Memory B cell (primary cell): ENCODE measurements at regions not wholly inside any gene's neighbourhood (a gene's known extent, or its start where the extent isn't known, plus 50 kb on each side); places are given as distances from the start of the nearest gene placed in this dataset.
"Not testable (repeated sequence)": the region's sequence is repeated elsewhere in the genome, so short reads cannot be mapped to it uniquely, and the experiment has no call there.

Experiments
- ATAC-seq: fragments of 150-1000 bp; cut with Tn5 transposase; 2 replicates; pipeline ENCODE4 v1.10.0; 2021; ENCODE audit warnings: low read depth, mild to moderate bottlenecking, moderate library complexity
- DNase-seq, 2 donors: peaks; one replicate each; pipeline ENCODE4 v3.0.0; 2022; ENCODE audit warnings: low spot score in 2 of 2
- H3K27ac Mint-ChIP-seq: one replicate; pipeline ENCODE4 v1.8.0; 2022; ENCODE audit warnings: mild to moderate bottlenecking, moderate library complexity, mixed read lengths
- H3K27me3 Mint-ChIP-seq: one replicate; pipeline ENCODE4 v1.8.0; 2022; ENCODE audit warnings: mixed read lengths
- H3K36me3 Mint-ChIP-seq: one replicate; pipeline ENCODE4 v1.8.0; 2022; ENCODE audit warnings: mild to moderate bottlenecking, mixed read lengths
- H3K4me1 Mint-ChIP-seq: one replicate; pipeline ENCODE4 v1.8.0; 2022; ENCODE audit warnings: mixed read lengths
- H3K4me3 Mint-ChIP-seq: one replicate; pipeline ENCODE4 v1.8.0; 2022; ENCODE audit warnings: mild to moderate bottlenecking, moderate library complexity, mixed read lengths
- H3K9me3 Mint-ChIP-seq: one replicate; pipeline ENCODE4 v1.8.0; 2022; ENCODE audit warnings: mixed read lengths

DNA sequence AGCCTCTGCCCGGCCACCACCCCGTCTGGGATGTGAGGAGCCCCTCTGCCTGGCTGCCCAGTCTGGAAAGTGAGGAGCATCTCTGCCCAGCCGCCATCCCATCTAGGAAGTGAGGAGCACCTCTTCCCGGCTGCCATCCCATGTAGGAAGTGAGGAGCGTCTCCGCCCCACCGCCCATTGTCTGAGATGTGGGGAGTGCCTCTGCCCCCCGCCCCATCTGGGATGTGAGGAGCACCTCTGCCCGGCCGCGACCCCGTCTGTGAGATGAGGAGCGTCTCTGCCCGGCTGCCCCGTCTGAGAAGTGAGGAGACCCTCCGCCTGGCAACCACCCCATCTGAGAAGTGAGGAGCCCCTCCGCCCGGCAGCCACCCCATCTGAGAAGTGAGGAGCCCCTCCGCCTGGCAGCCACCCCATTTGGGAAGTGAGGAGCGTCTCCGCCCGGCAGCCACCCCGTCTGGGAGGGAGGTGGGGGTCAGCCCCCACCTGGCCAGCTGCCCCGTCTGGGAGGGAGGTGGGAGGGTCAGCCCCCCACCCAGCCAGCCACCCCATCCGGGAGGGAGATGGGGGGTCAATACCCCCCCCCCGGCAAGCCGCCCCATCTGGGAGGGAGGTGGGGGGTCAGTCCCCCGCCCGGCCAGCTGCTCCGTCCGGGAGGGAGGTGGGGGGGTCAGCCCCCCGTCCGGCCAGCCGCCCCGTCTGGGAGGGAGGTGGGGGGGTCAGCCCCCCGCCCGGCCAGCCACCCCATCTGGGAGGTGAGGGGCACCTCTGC is 195.8 kb upstream of the SYNCRIP start:
- ATAC-seq, H3K27me3 Mint-ChIP-seq, H3K27ac Mint-ChIP-seq, H3K9me3 Mint-ChIP-seq, DNase-seq, H3K4me3 Mint-ChIP-seq, H3K36me3 Mint-ChIP-seq, H3K4me1 Mint-ChIP-seq: not testable (repeated sequence)

- Mint-ChIP-seq H3K4me3 (no peak overlapping the region), H3K36me3 (no peaks in the 10 kb centered on the region), H3K4me1 (no peaks in the 10 kb centered on the region), H3K27me3 (no peaks in the 10 kb centered on the region), H3K27ac (no peak overlapping the region), H3K9me3 (peaks cover 7% of the 10 kb centered on the region)
- no peak for ATAC-seq
- no peak for DNase-seq
Observed at GRCh38 chr6:85828973-85829372, 186.3 kb upstream of the SYNCRIP start.

GRCh38 chr6:85826997-85827396 is 184.3 kb upstream of the SYNCRIP start:
- DNase-seq: no peak
- H3K4me3 Mint-ChIP-seq: no peak overlapping the region
- no peaks in the 10 kb centered on the region for H3K36me3 Mint-ChIP-seq

DNA sequence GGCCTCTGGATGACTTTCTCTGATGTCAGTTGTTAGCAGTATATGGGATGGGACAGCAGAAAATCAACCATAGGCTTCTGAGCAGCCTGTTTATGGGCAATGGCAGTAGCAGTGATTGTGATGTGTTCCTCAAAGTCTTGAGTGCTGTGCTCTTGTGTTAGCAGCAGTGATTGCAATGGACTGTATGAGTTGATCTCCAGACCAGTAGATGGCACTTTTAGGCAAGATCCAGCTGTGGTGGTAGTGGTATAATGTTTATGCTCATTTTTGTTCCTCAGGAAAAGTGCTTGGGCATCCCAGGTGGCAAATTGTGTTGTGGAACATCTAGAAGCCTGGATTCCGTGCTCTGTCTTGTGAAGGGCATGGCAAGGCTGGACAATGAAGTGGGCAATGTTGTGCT is 181.6 kb upstream of the SYNCRIP start:
- no peaks in the 10 kb centered on the region for H3K4me1 Mint-ChIP-seq
- peaks cover 9% of the 10 kb centered on the region for H3K9me3 Mint-ChIP-seq
- ATAC-seq (no peak), DNase-seq (no peak)
- no peak overlapping the region for H3K4me3 Mint-ChIP-seq
- H3K27me3 Mint-ChIP-seq: no peaks in the 10 kb centered on the region
- H3K36me3 Mint-ChIP-seq: no peaks in the 10 kb centered on the region
- no peak overlapping the region for H3K27ac Mint-ChIP-seq

More at GRCh38 chr6:85826997-85827396, 184.3 kb upstream of the SYNCRIP start:
- no peaks in the 10 kb centered on the region for H3K27me3 Mint-ChIP-seq
- peaks cover 14% of the 10 kb centered on the region for H3K9me3 Mint-ChIP-seq
- no peak overlapping the region for H3K27ac Mint-ChIP-seq
- H3K4me1 Mint-ChIP-seq: no peaks in the 10 kb centered on the region
- no peak for ATAC-seq

GRCh38 chr6:85810558-85810957 is 167.9 kb upstream of the SYNCRIP start:
- Mint-ChIP-seq H3K9me3 (peaks cover 9% of the 10 kb centered on the region), H3K4me3 (no peak overlapping the region), H3K36me3 (peaks cover 1% of the 10 kb centered on the region), H3K4me1 (no peaks in the 10 kb centered on the region), H3K27me3 (peaks cover 4% of the 10 kb centered on the region), H3K27ac (no peak overlapping the region)
- DNase-seq (no peak), ATAC-seq (no peak)

- H3K4me1 Mint-ChIP-seq: no peaks in the 10 kb centered on the region
- peaks cover 3% of the 10 kb centered on the region for H3K9me3 Mint-ChIP-seq
- H3K27ac Mint-ChIP-seq: no peak overlapping the region
- peaks cover 1% of the 10 kb centered on the region for H3K36me3 Mint-ChIP-seq
- no peak for ATAC-seq
- no peak for DNase-seq
- peaks cover 3% of the 10 kb centered on the region for H3K27me3 Mint-ChIP-seq
- H3K4me3 Mint-ChIP-seq: no peak overlapping the region
Observed at GRCh38 chr6:85803721-85804120, 161.0 kb upstream of the SYNCRIP start.

DNA sequence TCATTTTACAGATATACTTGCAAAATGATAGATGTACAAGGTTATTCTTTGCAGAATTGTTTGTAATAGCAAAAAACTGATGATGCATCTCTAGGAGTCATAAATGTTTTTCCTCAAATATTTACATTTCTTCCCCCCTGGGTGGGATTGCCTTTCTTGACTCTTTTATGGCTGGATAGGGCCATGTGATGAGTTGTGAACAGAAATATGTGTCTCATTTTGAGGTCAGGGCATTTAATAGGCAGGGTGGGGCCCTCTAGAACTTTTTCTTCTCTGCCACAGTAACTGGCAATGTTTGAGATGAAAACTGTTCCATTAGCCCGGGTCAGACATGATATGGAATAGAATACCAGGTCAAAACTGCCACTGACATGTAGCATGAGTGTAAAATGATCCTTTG is 159.5 kb upstream of the SYNCRIP start:
- Mint-ChIP-seq H3K4me1 (no peaks in the 10 kb centered on the region), H3K4me3 (no peak overlapping the region), H3K27me3 (peaks cover 6% of the 10 kb centered on the region), H3K9me3 (peaks cover 3% of the 10 kb centered on the region), H3K36me3 (peaks cover 1% of the 10 kb centered on the region), H3K27ac (no peak overlapping the region)
- DNase-seq (no peak), ATAC-seq (no peak)

DNA sequence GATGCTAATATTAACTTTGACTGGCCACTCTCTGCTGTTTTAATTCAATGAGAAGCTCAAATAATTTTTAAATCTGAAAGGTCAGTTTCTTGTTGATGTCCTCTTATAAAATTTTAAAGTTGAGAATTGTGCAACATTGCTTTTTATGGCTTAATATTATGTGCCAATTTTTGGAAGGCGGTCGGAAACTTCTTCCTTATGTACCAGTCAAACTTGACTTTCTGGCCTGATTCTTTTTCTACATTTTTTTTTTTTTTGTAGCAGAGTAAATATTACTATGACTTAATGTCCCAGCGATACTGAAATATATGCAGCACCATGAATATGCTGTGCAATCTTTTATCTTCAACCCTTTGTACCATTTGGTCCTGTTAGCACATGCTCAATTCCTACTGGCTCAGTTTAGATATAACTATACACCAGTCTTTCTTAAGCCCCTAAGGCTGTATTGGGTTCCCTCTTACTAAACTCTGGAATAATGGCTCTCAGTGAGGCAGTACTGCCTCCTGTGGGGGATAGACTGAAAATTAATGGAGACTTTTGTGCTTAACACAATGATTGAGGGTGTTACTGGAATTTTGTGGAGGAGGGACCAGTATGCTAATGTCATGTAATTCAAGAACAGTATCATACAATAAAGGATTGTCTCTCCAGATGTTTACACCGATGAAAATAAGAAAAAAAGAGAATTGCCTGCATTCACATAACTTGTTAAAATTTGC is 156.4 kb upstream of the SYNCRIP start:
- peaks cover 4% of the 10 kb centered on the region for H3K27me3 Mint-ChIP-seq
- no peak for ATAC-seq
- DNase-seq: no peak
- H3K9me3 Mint-ChIP-seq: no peaks in the 10 kb centered on the region
- H3K4me1 Mint-ChIP-seq: no peaks in the 10 kb centered on the region
- H3K4me3 Mint-ChIP-seq: no peak overlapping the region
- H3K27ac Mint-ChIP-seq: no peak overlapping the region
- H3K36me3 Mint-ChIP-seq: no peaks in the 10 kb centered on the region

GRCh38 chr6:85797993-85798392 is 155.3 kb upstream of the SYNCRIP start:
- H3K4me1 Mint-ChIP-seq: no peaks in the 10 kb centered on the region
- H3K4me3 Mint-ChIP-seq: no peak overlapping the region
- H3K9me3 Mint-ChIP-seq: no peaks in the 10 kb centered on the region
- DNase-seq: no peak
- H3K27me3 Mint-ChIP-seq: peaks cover 4% of the 10 kb centered on the region
- no peak for ATAC-seq
- no peak overlapping the region for H3K27ac Mint-ChIP-seq
- H3K36me3 Mint-ChIP-seq: no peaks in the 10 kb centered on the region

GRCh38 chr6:85795945-85796344 is 153.3 kb upstream of the SYNCRIP start:
- Mint-ChIP-seq H3K4me1 (no peaks in the 10 kb centered on the region), H3K27me3 (peaks cover 4% of the 10 kb centered on the region), H3K4me3 (no peak overlapping the region), H3K27ac (no peak overlapping the region), H3K36me3 (no peaks in the 10 kb centered on the region), H3K9me3 (peaks cover 5% of the 10 kb centered on the region)
- ATAC-seq: no peak
- no peak for DNase-seq

DNA sequence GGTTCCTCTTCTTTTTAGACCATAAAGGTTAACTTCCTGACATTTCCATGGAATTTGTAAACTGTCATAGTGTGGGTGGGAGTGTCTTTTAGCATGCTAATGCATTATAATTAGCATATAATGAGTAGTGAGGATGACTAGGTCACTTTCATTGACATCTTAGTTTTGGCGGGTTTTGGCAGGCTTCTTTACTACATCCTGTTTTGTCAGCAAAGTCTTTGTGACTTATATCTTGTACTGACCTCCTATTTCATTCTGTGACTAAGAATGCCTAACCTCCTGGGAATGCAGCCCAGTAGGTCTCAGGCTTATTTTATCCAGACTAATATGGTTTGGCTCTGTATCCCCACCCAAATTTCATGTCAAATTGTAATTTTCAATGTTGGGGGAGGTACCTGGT is 149.6 kb upstream of the SYNCRIP start:
- no peak overlapping the region for H3K4me3 Mint-ChIP-seq
- H3K9me3 Mint-ChIP-seq: peaks cover 11% of the 10 kb centered on the region
- peaks cover 2% of the 10 kb centered on the region for H3K36me3 Mint-ChIP-seq
- no peak for ATAC-seq
- H3K4me1 Mint-ChIP-seq: no peaks in the 10 kb centered on the region
- DNase-seq: no peak
- H3K27me3 Mint-ChIP-seq: peaks cover 2% of the 10 kb centered on the region
- H3K27ac Mint-ChIP-seq: no peak overlapping the region

- Mint-ChIP-seq H3K4me1 (no peaks in the 10 kb centered on the region), H3K4me3 (no peak overlapping the region), H3K27me3 (peaks cover 13% of the 10 kb centered on the region), H3K27ac (no peak overlapping the region), H3K36me3 (peaks cover 5% of the 10 kb centered on the region), H3K9me3 (peaks cover 7% of the 10 kb centered on the region)
- no peak for DNase-seq
- no peak for ATAC-seq
Observed at GRCh38 chr6:85775883-85776282, 133.2 kb upstream of the SYNCRIP start.

DNA sequence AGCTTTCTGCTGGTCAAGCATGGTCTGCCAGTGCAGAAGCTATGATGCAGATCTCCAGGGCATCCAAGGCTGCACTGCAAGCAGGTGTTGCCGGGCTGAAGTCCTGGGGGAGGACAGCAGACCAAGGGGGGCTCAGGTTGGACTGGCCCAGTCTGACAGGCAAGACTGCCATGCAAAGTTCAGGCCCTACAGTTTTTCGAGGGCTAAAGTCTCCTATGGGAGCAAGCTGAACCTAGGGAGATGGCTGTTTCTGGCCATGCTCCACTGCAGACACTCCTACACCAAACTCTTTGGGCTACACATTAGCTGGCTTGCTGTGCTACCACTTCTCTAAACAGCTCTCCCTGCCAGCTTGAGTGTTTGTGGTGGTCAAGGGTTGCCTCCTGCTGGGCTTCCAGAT is 130.0 kb upstream of the SYNCRIP start:
- H3K27me3 Mint-ChIP-seq: peaks cover 18% of the 10 kb centered on the region
- no peak for DNase-seq
- no peaks in the 10 kb centered on the region for H3K4me1 Mint-ChIP-seq
- no peak for ATAC-seq
- H3K27ac Mint-ChIP-seq: no peak overlapping the region
- H3K36me3 Mint-ChIP-seq: peaks cover 5% of the 10 kb centered on the region
- no peak overlapping the region for H3K4me3 Mint-ChIP-seq
- H3K9me3 Mint-ChIP-seq: peaks cover 5% of the 10 kb centered on the region

DNA sequence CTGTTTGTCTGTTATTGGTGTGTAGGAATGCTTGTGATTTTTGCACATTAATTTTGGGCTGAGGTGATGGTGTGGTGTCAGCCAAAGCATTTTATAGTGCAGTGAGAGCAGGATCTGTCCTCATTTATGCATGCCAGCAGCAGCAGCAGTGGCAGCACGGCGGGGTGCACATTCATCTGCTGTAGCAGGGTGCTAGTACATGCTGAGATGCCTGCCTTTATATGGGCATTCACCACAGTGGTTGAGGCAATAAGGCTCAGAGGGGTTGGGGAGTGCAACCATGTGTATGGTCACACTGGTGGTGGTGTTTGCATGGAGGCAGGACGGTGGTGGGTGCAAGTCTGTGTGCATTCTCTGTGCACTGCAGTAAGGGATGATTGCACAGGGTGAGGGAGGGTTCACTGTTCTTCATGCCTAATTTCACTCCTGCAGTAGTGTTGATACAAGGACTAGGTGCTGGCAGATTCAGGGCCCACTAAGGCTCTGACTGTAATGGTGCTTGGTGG is 129.3 kb upstream of the SYNCRIP start:
- ATAC-seq (no peak), DNase-seq (no peak)
- Mint-ChIP-seq H3K36me3 (peaks cover under 1% of the 10 kb centered on the region), H3K9me3 (peaks cover 1% of the 10 kb centered on the region), H3K4me3 (no peak overlapping the region), H3K27ac (no peak overlapping the region), H3K4me1 (no peaks in the 10 kb centered on the region), H3K27me3 (peaks cover 16% of the 10 kb centered on the region)
